GM06990 (cell line): ENCODE measurements at regions not wholly inside any gene's neighbourhood (a gene's known extent, or its start where the extent isn't known, plus 50 kb on each side); places are given as distances from the start of the nearest gene placed in this dataset.
"Not testable (repeated sequence)": the region's sequence is repeated elsewhere in the genome, so short reads cannot be mapped to it uniquely, and the experiment has no call there.

Experiments used
- DNase-seq: peaks from one replicate; pipeline ENCODE4 v3.0.0-alpha.2; 2011; ENCODE audit not compliant: insufficient read length; ENCODE audit errors: extremely low read depth
- H3K27me3 ChIP-seq: replicated peaks from 2 replicates; pipeline ENCODE4 v1.6.0; 2011; ENCODE audit warnings: low read length; ENCODE audit not compliant: control insufficient read depth, insufficient read depth
- H3K36me3 ChIP-seq: 2 replicates; pipeline ENCODE4 v1.5.1; 2011; ENCODE audit warnings: low read length; ENCODE audit not compliant: control insufficient read depth, insufficient read depth
- H3K4me3 ChIP-seq: replicated peaks from 2 replicates; pipeline ENCODE4 v1.5.1; 2011; ENCODE audit warnings: low read depth, mild to moderate bottlenecking, control low read depth, low read length
- CTCF ChIP-seq: IDR thresholded peaks from 2 replicates; pipeline ENCODE4 v1.5.1; 2011; ENCODE audit warnings: low read length, control low read depth, mild to moderate bottlenecking, inconsistent platforms; ENCODE audit not compliant: insufficient read depth, poor library complexity, severe bottlenecking

- no peaks in the 10 kb centered on the region for H3K36me3 ChIP-seq
- no peaks in the 10 kb centered on the region; the same call in 1 of the 2 replicates for H3K27me3 ChIP-seq
- no peak for TF ChIP-seq CTCF
- DNase-seq: no peak
- no peak overlapping the region for H3K4me3 ChIP-seq
Observed at GRCh38 chr3:153919773-153920172, 201.4 kb upstream of the ARHGEF26 start.

GRCh38 chr3:153921826-153922225 lies 199.4 kb upstream of the ARHGEF26 start:
- Histone ChIP-seq H3K36me3 (no peaks in the 10 kb centered on the region), H3K27me3 (no peaks in the 10 kb centered on the region; the same call in 1 of the 2 replicates), H3K4me3 (no peak overlapping the region)
- no peak for TF ChIP-seq CTCF
- no peak for DNase-seq

- no peaks in the 10 kb centered on the region; the same call in 1 of the 2 replicates for H3K27me3 ChIP-seq
- H3K36me3 ChIP-seq: no peaks in the 10 kb centered on the region
- no peak overlapping the region for H3K4me3 ChIP-seq
- TF ChIP-seq CTCF: no peak
- DNase-seq: no peak
Observed at GRCh38 chr3:153925841-153926514, 195.2 kb upstream of the ARHGEF26 start.

- TF ChIP-seq CTCF: no peak
- Histone ChIP-seq H3K27me3 (no peaks in the 10 kb centered on the region; the same call in 1 of the 2 replicates), H3K4me3 (no peak overlapping the region), H3K36me3 (no peaks in the 10 kb centered on the region)
- no peak for DNase-seq
Observed at GRCh38 chr3:153927107-153927506, 194.1 kb upstream of the ARHGEF26 start.

- Histone ChIP-seq H3K4me3 (no peak overlapping the region), H3K27me3 (no peaks in the 10 kb centered on the region), H3K36me3 (no peaks in the 10 kb centered on the region)
- TF ChIP-seq CTCF: no peak
- no peak for DNase-seq
Observed at GRCh38 chr3:153928851-153929250, 192.3 kb upstream of the ARHGEF26 start.

- H3K36me3 ChIP-seq, H3K4me3 ChIP-seq, DNase-seq, H3K27me3 ChIP-seq: not testable (repeated sequence)
Observed at GRCh38 chr3:153933481-153933880, 187.7 kb upstream of the ARHGEF26 start.
